SK-N-SH treated with all-trans-retinoic acid at 6 μM for 48 hours (cell line): ENCODE measurements at regions not wholly inside any gene's neighbourhood (a gene's known extent, or its start where the extent isn't known, plus 50 kb on each side); places are given as distances from the start of the nearest gene placed in this dataset.
"Not testable (repeated sequence)": the region's sequence is repeated elsewhere in the genome, so short reads cannot be mapped to it uniquely, and the experiment has no call there.

Experiments used
- ESRRG ChIP-seq: fragments of 250-450 bp; sonication (Bioruptor Pico); IDR thresholded peaks from 2 replicates; pipeline ENCODE4 v1.6.1; 2021; ENCODE audit warnings: mild to moderate bottlenecking
- ISL1 ChIP-seq: fragments of 250-450 bp; sonication (Bioruptor Pico); IDR thresholded peaks from 2 replicates; pipeline ENCODE4 v2.1.2; 2022; ENCODE audit warnings: mild to moderate bottlenecking, moderate library complexity
- RARB ChIP-seq: fragments of 250-450 bp; sonication (Bioruptor Pico); IDR thresholded peaks from 2 replicates; pipeline ENCODE4 v1.8.0; 2021; ENCODE audit warnings: mild to moderate bottlenecking, moderate library complexity
- ZC3H10 ChIP-seq: fragments of 250-450 bp; sonication (Bioruptor Pico); IDR thresholded peaks from 2 replicates; pipeline ENCODE4 v1.5.1; 2021; ENCODE audit warnings: mild to moderate bottlenecking, moderate library complexity
- ZFP30 ChIP-seq: fragments of 450-650 bp; formaldehyde crosslinking; IDR thresholded peaks from 2 replicates; pipeline ENCODE4 v1.5.0; 2022; ENCODE audit warnings: mild to moderate bottlenecking, moderate library complexity
- ZNF565 ChIP-seq: fragments of 450-650 bp; formaldehyde crosslinking; conservative IDR thresholded peaks from 2 replicates; pipeline ENCODE4 v1.5.0; 2020; ENCODE audit warnings: low read depth, mild to moderate bottlenecking, moderate library complexity
- ZNF70 ChIP-seq: fragments of 450-650 bp; formaldehyde crosslinking; IDR thresholded peaks from 2 replicates; pipeline ENCODE4 v1.5.0; 2020; ENCODE audit warnings: mild to moderate bottlenecking, moderate library complexity

GRCh38 chr11:67806183-67806582 is 131.8 kb upstream of the ALDH3B2 start:
- TF ChIP-seq ESRRG (CRISPR knock-in tag); ZFP30 (CRISPR knock-in tag); ZNF565 (CRISPR knock-in tag); ZC3H10; RARB (CRISPR knock-in tag); ISL1 (CRISPR knock-in tag); ZNF70 (CRISPR knock-in tag): not testable (repeated sequence)
